ENCODE measurements at regions not wholly inside any gene's neighbourhood (a gene's known extent, or its start where the extent isn't known, plus 50 kb on each side); places are given as distances from the start of the nearest gene placed in this dataset.

- no peak overlapping the region for H2AFZ ChIP-seq (ENCODE audit: low read length)
- no peak overlapping the region for H3K4me3 ChIP-seq (ENCODE audit: low read length)
- TF ChIP-seq CTCF (IDR thresholded peaks at IDR 0.05; ENCODE audit: low read length) (no peak), EZH2 (optimal IDR thresholded peaks at IDR 0.05; ENCODE audit: low read depth, low read length) (no peak), EZH2phosphoT487 (IDR thresholded peaks at IDR 0.05; ENCODE audit: low read length) (no peak)
- no peaks in the 10 kb centered on the region for H4K20me1 ChIP-seq (ENCODE audit: insufficient read depth, low read length)
- no peaks in the 10 kb centered on the region for H3K79me2 ChIP-seq (ENCODE audit: low read length)
- no peaks in the 10 kb centered on the region for H3K9me2 ChIP-seq (replicated peaks; ENCODE audit: insufficient read depth, low read length)
- H3K9ac ChIP-seq (ENCODE audit: low read length), result no peak overlapping the region
- H3K4me2 ChIP-seq (ENCODE audit: low read depth, low read length), result no peak overlapping the region
- peak; percentile 37 for DNase-seq
- no peak overlapping the region for H3K27ac ChIP-seq (ENCODE audit: low read length)
- H3K4me1 ChIP-seq (ENCODE audit: low read length), result peaks cover 8% of the 10 kb centered on the region; the same call in 1 of the 2 replicates
- H3F3A ChIP-seq (ENCODE audit: insufficient read depth, low read length), result no peaks in the 10 kb centered on the region
- H3K36me3 ChIP-seq (replicated peaks; ENCODE audit: insufficient read depth, low read length), result no peaks in the 10 kb centered on the region
- no peaks in the 10 kb centered on the region for H3K27me3 ChIP-seq (replicated peaks; ENCODE audit: insufficient read depth, low read length)
- H3K9me3 ChIP-seq (replicated peaks; ENCODE audit: insufficient read depth, low read length), result no peaks in the 10 kb centered on the region
These were observed 303.3 kb upstream of the DEPDC1 start for GRCh38 chr1:68800182-68800581.

GRCh38 chr1:68801440-68801839, 304.6 kb upstream of the DEPDC1 start:
- H3K9me3 ChIP-seq (replicated peaks; ENCODE audit: insufficient read depth, low read length), result no peaks in the 10 kb centered on the region
- H3K9ac ChIP-seq (ENCODE audit: low read length), result no peak overlapping the region
- no peak for DNase-seq
- TF ChIP-seq CTCF (IDR thresholded peaks at IDR 0.05; ENCODE audit: low read length), result no peak
- TF ChIP-seq EZH2 (optimal IDR thresholded peaks at IDR 0.05; ENCODE audit: low read depth, low read length), result no peak
- no peak for TF ChIP-seq EZH2phosphoT487 (IDR thresholded peaks at IDR 0.05; ENCODE audit: low read length)
- H3K4me1 ChIP-seq (ENCODE audit: low read length), result peaks cover 8% of the 10 kb centered on the region; the same call in 1 of the 2 replicates
- H3K4me2 ChIP-seq (ENCODE audit: low read depth, low read length), result no peak overlapping the region
- no peak overlapping the region for H2AFZ ChIP-seq (ENCODE audit: low read length)
- H4K20me1 ChIP-seq (ENCODE audit: insufficient read depth, low read length), result no peaks in the 10 kb centered on the region
- no peak overlapping the region for H3K27ac ChIP-seq (ENCODE audit: low read length)
- no peaks in the 10 kb centered on the region for H3F3A ChIP-seq (ENCODE audit: insufficient read depth, low read length)
- no peaks in the 10 kb centered on the region for H3K36me3 ChIP-seq (replicated peaks; ENCODE audit: insufficient read depth, low read length)
- no peaks in the 10 kb centered on the region for H3K9me2 ChIP-seq (replicated peaks; ENCODE audit: insufficient read depth, low read length)
- no peaks in the 10 kb centered on the region for H3K79me2 ChIP-seq (ENCODE audit: low read length)
- H3K4me3 ChIP-seq (ENCODE audit: low read length), result no peak overlapping the region
- no peaks in the 10 kb centered on the region for H3K27me3 ChIP-seq (replicated peaks; ENCODE audit: insufficient read depth, low read length)

GRCh38 chr1:68805097-68805641, 308.3 kb upstream of the DEPDC1 start:
- no peak overlapping the region for H3K4me2 ChIP-seq (ENCODE audit: low read depth, low read length)
- no peaks in the 10 kb centered on the region for H3K9me2 ChIP-seq (replicated peaks; ENCODE audit: insufficient read depth, low read length)
- no peaks in the 10 kb centered on the region for H3K9me3 ChIP-seq (replicated peaks; ENCODE audit: insufficient read depth, low read length)
- H3K9ac ChIP-seq (ENCODE audit: low read length), result no peak overlapping the region
- H3K27me3 ChIP-seq (replicated peaks; ENCODE audit: insufficient read depth, low read length), result no peaks in the 10 kb centered on the region
- no peak overlapping the region for H3K27ac ChIP-seq (ENCODE audit: low read length)
- TF ChIP-seq EZH2 (optimal IDR thresholded peaks at IDR 0.05; ENCODE audit: low read depth, low read length), result no peak
- TF ChIP-seq EZH2phosphoT487 (IDR thresholded peaks at IDR 0.05; ENCODE audit: low read length), result no peak
- no peak for TF ChIP-seq CTCF (IDR thresholded peaks at IDR 0.05; ENCODE audit: low read length)
- H3K36me3 ChIP-seq (replicated peaks; ENCODE audit: insufficient read depth, low read length), result no peaks in the 10 kb centered on the region
- peaks cover 4% of the 10 kb centered on the region; the same call in 1 of the 2 replicates for H3K4me1 ChIP-seq (ENCODE audit: low read length)
- H4K20me1 ChIP-seq (ENCODE audit: insufficient read depth, low read length), result no peaks in the 10 kb centered on the region
- no peak overlapping the region for H2AFZ ChIP-seq (ENCODE audit: low read length)
- no peak overlapping the region for H3K4me3 ChIP-seq (ENCODE audit: low read length)
- H3F3A ChIP-seq (ENCODE audit: insufficient read depth, low read length), result no peaks in the 10 kb centered on the region
- no peak for DNase-seq
- H3K79me2 ChIP-seq (ENCODE audit: low read length), result no peaks in the 10 kb centered on the region

Data from MM.1S (cell line).